ENCODE measurements at regions not wholly inside any gene's neighbourhood (a gene's known extent, or its start where the extent isn't known, plus 50 kb on each side); places are given as distances from the start of the nearest gene placed in this dataset.

DNA sequence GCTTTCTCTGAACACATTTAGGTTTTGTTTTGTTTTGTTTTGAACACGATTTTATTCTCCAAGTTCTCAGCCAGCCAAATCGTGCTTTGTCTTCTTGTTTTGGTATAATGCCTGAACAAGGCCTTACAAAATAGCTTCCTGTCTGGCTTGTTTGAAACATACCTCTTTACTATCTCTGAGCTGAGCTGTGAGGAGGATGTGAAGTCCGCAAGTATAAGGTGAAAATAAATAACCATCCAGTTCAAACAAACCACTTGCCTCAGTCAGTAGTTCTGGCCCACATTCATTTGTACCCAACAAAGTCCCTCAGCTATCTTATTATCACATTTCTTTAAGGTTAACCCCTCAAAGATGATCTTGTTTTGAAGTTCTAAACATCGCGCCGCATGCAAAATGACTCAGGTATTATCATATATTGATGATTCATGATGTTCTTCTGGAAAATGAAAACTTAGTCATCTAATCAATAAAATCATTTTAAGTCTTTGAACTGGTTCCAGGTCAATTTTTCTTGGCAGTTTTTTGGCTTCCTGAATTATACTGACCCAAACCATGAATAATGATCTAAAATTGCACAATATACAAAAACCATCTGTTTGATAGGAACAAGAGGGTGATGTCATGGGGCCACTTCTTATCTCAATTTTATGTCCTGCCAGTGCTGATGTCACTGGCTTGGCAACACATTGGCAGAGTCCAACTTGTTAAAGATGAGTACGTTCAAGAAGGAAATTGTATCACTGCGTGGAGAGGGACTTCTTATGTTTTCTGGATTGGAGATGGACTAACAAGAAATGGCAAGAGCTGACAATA, 694.3 kb downstream of the KCNJ2 start:
- DNase-seq, result no peak

GRCh38 chr17:70865993-70866804, 696.9 kb downstream of the KCNJ2 start:
- no peak for DNase-seq

DNA sequence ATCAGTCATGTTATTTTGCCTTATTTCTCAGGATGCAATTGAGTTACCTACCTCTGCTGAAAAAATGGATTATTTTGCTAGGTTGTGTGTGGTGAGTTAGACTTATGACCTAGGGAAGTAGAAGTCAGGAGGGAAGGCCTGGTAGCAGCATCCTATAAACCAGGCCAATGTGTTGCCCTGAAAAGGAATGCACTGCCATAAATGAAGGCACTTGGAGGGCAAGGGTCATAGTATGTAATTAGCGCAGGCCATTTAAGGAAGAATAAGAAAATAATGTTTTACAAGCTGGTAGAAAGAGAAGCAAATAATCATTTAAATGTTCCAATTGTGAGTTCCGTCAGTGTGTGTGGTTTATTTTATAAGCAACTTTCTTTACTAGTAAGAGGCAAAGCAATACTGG, 698.8 kb downstream of the KCNJ2 start:
- DNase-seq, result no peak

DNA sequence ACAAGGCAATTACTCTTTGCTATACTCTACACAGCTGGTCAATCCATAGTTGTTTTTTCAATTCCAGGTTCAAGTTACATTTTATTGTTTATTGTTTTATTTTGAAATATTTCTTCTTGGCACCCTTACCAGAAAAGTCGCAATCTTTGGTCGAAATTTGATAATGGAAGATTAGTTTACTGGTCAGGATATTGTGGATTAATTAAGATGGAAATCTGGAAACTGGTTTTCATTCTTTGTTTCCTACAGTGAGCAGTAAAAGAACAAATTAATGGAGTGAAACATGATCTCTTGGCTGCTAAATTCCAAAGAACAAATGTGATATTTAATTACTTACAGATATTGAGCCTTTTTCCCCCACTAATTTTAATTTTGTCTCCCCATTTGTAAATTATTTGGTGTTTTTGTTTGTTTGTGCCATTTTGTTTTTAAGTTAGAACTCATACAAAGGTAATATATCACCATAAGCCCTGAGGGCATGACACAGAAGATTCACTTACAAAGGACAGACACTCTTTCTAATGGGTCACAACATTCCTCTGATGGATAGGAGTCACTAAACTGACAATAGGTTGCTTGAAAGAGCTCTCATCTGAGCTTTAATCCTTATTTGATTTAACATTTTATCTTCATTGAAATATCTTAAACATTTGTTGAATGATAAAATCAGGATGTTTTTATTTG, 700.2 kb downstream of the KCNJ2 start:
- DNase-seq, result no peak

DNA sequence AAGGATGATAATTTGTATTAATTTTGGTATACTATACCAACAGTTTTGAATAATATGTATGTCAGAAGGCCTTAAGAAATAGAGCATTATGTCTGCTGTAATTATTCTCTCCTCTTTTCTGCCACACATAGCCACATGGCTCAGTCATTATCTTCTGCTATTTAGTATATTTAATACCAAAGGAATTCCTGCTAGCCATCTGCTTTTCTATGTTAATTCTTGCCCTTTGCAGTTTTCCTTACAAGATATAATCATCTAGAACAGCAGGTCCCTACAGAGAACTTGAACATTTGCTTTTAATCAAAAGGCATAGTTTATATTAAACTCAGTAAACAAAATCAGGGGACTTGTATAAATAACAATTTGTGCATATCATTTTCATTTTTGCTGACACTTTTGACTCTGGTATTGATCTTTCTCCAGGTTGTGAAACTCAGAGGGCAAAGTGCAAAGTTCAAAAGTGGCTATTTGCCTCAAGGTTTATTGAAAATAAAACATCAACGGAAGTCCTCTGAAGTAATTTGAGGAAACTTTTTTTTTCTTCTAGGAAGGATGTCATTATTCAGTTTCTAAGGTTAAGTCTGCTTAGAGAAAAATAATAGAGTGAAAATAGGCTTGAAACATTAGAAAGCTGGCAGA, 702.0 kb downstream of the KCNJ2 start:
- no peak for DNase-seq

- no peak for DNase-seq
These were observed 702.8 kb downstream of the KCNJ2 start for GRCh38 chr17:70872103-70872502.

- DNase-seq, result no peak
These were observed 706.5 kb downstream of the KCNJ2 start for GRCh38 chr17:70875729-70876310.

- no peak for DNase-seq
These were observed 709.5 kb downstream of the KCNJ2 start for GRCh38 chr17:70878879-70879278.

- DNase-seq, result no peak
These were observed 710.1 kb downstream of the KCNJ2 start for GRCh38 chr17:70879401-70879800.

GRCh38 chr17:70881093-70881492, 711.8 kb downstream of the KCNJ2 start:
- DNase-seq, result no peak

- no peak for DNase-seq
These were observed 713.2 kb downstream of the KCNJ2 start for GRCh38 chr17:70882504-70882903.

DNA sequence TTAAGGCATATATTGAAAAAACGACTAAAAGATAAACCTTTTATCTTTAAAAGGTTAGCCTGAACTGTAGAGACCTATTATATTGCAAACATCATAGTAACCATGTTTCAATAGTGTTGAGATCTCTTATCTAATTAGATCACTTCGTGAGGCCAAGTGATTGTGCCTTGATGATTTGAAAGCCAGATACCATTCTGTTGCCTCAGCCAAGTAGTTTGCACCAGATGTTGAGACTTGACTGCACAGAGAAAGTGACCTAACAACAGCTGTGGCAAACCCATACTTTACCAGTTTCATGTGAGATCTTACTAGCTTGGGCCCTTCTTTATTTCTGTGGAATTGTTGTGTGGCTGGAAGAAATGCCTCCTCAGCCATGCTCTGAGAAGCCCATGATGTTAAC, 717.3 kb downstream of the KCNJ2 start:
- DNase-seq, result no peak

DNA sequence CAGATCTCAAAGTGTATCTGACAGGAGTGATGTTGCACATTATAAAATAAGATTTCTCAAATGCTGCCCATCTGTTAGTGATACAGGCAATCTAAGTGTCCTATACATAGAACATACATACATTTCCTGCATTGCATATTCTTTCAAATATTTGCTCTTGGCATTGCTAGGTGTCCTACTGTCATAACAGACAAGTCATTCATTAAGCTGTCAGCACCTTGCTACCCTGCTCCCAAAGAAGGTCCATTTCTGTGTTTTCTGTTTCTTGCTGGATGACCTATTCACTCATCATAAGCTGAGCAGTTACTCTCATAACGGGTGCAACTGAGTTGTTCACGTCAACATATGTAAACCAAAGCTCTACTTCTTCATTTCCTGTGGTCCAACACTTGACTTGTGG, 719.0 kb downstream of the KCNJ2 start:
- no peak for DNase-seq

- DNase-seq, result no peak
These were observed 722.0 kb downstream of the KCNJ2 start for GRCh38 chr17:70891306-70891705.

DNA sequence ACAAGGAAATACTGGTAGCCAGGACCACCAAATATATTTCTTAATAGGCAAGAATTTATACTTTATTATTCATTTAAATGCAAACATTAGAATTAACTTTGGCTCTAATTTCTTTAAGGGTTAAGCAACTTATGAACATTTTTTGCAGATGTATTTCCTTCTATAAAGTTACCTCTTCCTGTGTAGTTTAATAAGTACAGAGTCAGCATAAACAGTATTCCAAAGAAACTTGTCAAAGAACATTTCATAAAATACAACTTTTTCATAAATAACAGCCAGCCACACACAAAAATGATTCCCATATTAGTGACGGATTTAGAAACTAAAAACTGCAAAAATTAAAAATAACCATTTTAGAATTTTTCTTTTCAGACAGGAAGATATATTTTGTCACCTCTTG, 723.2 kb downstream of the KCNJ2 start:
- no peak for DNase-seq

- no peak for DNase-seq
These were observed 727.5 kb downstream of the KCNJ2 start for GRCh38 chr17:70896843-70897242.

GRCh38 chr17:70897446-70897845, 728.1 kb downstream of the KCNJ2 start:
- DNase-seq, result no peak

DNA sequence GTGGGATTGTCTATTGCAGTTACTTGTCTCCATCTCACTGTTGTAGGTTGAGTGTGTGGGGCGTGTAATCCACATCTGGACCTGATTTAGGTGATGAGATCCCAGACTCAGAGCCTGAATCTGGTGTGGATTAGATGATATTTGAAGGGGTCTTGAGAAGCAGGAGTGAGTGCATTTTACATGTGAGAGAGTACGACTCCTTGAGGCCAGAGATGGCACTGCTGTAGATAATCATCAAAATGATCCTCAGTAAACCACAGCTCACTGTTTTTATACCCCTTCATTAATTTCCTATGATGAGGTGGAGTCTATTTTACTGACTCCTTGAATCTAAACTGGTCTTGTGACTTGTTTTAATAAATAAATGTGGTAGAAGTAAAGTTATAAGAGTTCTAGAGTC, 732.5 kb downstream of the KCNJ2 start:
- DNase-seq, result no peak

- DNase-seq, result peak in 5 of 56 donors; percentile 0 to 6 (median 3)
These were observed 736.5 kb downstream of the KCNJ2 start for GRCh38 chr17:70905796-70906195.

GRCh38 chr17:70906808-70907207, 737.5 kb downstream of the KCNJ2 start:
- DNase-seq, result no peak
